ENCODE measurements at regions not wholly inside any gene's neighbourhood (a gene's known extent, or its start where the extent isn't known, plus 50 kb on each side); places are given as distances from the start of the nearest gene placed in this dataset.

- WGBS (ENCODE audit: insufficient coverage) = 97% methylated on average over 8 of the region's 9 CpGs
- Histone ChIP-seq H3K27ac (ENCODE audit: insufficient read depth in 1 of 2, low read depth in 1 of 2, low read length in 2 of 2, poor library complexity in 1 of 2, severe bottlenecking in 2 of 2) (no peak overlapping the region), H3K9me3 (ENCODE audit: control extremely low read depth in 1 of 5, control insufficient read depth in 4 of 5, insufficient read depth in 2 of 5, low read depth in 1 of 5, low read length in 4 of 5) (no peaks in the 10 kb centered on the region), H3K4me1 (ENCODE audit: control extremely low read depth in 1 of 4, control insufficient read depth in 4 of 4, insufficient read depth in 4 of 4, low read length in 3 of 4) (peaks cover 0 to 13% (median 2%) of the 10 kb centered on the region in 4 experiments), H3K36me3 (ENCODE audit: control insufficient read depth in 4 of 4, insufficient read depth in 4 of 4, low read length in 3 of 4) (no peaks in the 10 kb centered on the region), H3K27me3 (replicated peaks in 2 of 5; ENCODE audit: control insufficient read depth in 4 of 5, insufficient read depth in 5 of 5, low read length in 4 of 5) (no peaks in the 10 kb centered on the region), H3K4me3 (ENCODE audit: control insufficient read depth in 1 of 7, extremely low read depth in 1 of 7, insufficient read depth in 4 of 7, low read depth in 2 of 7, low read length in 6 of 7) (no peak overlapping the region)
- ChIA-PET POLR2A (no interaction called here), CTCF (interaction anchor here (1.2 to 1.3 kb wide), 2 partner anchors 8 to 93 kb away, joined by 4 to 7 read pairs; no protein-coding TSS in a partner anchor)
- DNase-seq = no peak
Measured at GRCh38 chr2:129757366-129757914, 222.0 kb upstream of the RAB6C start.

- POLR2A ChIA-PET = no interaction called here
- Histone ChIP-seq H3K36me3 (ENCODE audit: control insufficient read depth in 4 of 4, insufficient read depth in 4 of 4, low read length in 3 of 4) (no peaks in the 10 kb centered on the region), H3K27ac (ENCODE audit: insufficient read depth in 1 of 2, low read depth in 1 of 2, low read length in 2 of 2, poor library complexity in 1 of 2, severe bottlenecking in 2 of 2) (no peak overlapping the region), H3K27me3 (replicated peaks in 2 of 5; ENCODE audit: control insufficient read depth in 4 of 5, insufficient read depth in 5 of 5, low read length in 4 of 5) (no peaks in the 10 kb centered on the region), H3K9me3 (ENCODE audit: control extremely low read depth in 1 of 5, control insufficient read depth in 4 of 5, insufficient read depth in 2 of 5, low read depth in 1 of 5, low read length in 4 of 5) (no peaks in the 10 kb centered on the region), H3K4me1 (ENCODE audit: control extremely low read depth in 1 of 4, control insufficient read depth in 4 of 4, insufficient read depth in 4 of 4, low read length in 3 of 4) (peaks cover 0 to 15% (median 3%) of the 10 kb centered on the region in 4 experiments), H3K4me3 (ENCODE audit: control insufficient read depth in 1 of 7, extremely low read depth in 1 of 7, insufficient read depth in 4 of 7, low read depth in 2 of 7, low read length in 6 of 7) (peak overlapping the region in 5 of 7 experiments; percentile 16 to 83 (median 58))
- CTCF ChIA-PET = interaction anchor here (1.2 to 1.3 kb wide), 2 partner anchors 9 to 92 kb away, joined by 4 to 7 read pairs; no protein-coding TSS in a partner anchor
- WGBS (ENCODE audit: insufficient coverage) = 48% methylated on average over 13 of the region's 15 CpGs
- DNase-seq = peak in 2 of 3 donors; percentile 34 to 43
Measured at GRCh38 chr2:129757915-129758783, 221.3 kb upstream of the RAB6C start.

- no peak overlapping the region for H3K27ac ChIP-seq (ENCODE audit: insufficient read depth in 1 of 2, low read depth in 1 of 2, low read length in 2 of 2, poor library complexity in 1 of 2, severe bottlenecking in 2 of 2)
- DNase-seq = peak; percentile 52 to 85 (median 77)
- POLR2A ChIA-PET = no interaction called here
- no peaks in the 10 kb centered on the region for H3K27me3 ChIP-seq (replicated peaks in 2 of 5; ENCODE audit: control insufficient read depth in 4 of 5, insufficient read depth in 5 of 5, low read length in 4 of 5)
- no peaks in the 10 kb centered on the region for H3K9me3 ChIP-seq (ENCODE audit: control extremely low read depth in 1 of 5, control insufficient read depth in 4 of 5, insufficient read depth in 2 of 5, low read depth in 1 of 5, low read length in 4 of 5)
- CTCF ChIA-PET = interaction anchor here (1.2 to 1.3 kb wide), 2 partner anchors 10 to 92 kb away, joined by 4 to 7 read pairs; no protein-coding TSS in a partner anchor
- H3K4me3 ChIP-seq (ENCODE audit: control insufficient read depth in 1 of 7, extremely low read depth in 1 of 7, insufficient read depth in 4 of 7, low read depth in 2 of 7, low read length in 6 of 7) = peak overlapping the region in 4 of 7 experiments; percentile 54 to 83 (median 60)
- peaks cover 0 to 22% (median 6%) of the 10 kb centered on the region in 4 experiments for H3K4me1 ChIP-seq (ENCODE audit: control extremely low read depth in 1 of 4, control insufficient read depth in 4 of 4, insufficient read depth in 4 of 4, low read length in 3 of 4)
- H3K36me3 ChIP-seq (ENCODE audit: control insufficient read depth in 4 of 4, insufficient read depth in 4 of 4, low read length in 3 of 4) = no peaks in the 10 kb centered on the region
- WGBS (ENCODE audit: insufficient coverage) = 14% methylated on average over 10 of the region's 14 CpGs
Measured at GRCh38 chr2:129758784-129759471, 220.5 kb upstream of the RAB6C start.

GRCh38 chr2:129759472-129760010 lies 219.9 kb upstream of the RAB6C start:
- no peak for DNase-seq
- H3K27me3 ChIP-seq (replicated peaks in 2 of 5; ENCODE audit: control insufficient read depth in 4 of 5, insufficient read depth in 5 of 5, low read length in 4 of 5) = no peaks in the 10 kb centered on the region
- no peak overlapping the region for H3K27ac ChIP-seq (ENCODE audit: insufficient read depth in 1 of 2, low read depth in 1 of 2, low read length in 2 of 2, poor library complexity in 1 of 2, severe bottlenecking in 2 of 2)
- no peaks in the 10 kb centered on the region for H3K36me3 ChIP-seq (ENCODE audit: control insufficient read depth in 4 of 4, insufficient read depth in 4 of 4, low read length in 3 of 4)
- no peaks in the 10 kb centered on the region for H3K9me3 ChIP-seq (ENCODE audit: control extremely low read depth in 1 of 5, control insufficient read depth in 4 of 5, insufficient read depth in 2 of 5, low read depth in 1 of 5, low read length in 4 of 5)
- peak overlapping the region in 1 of 7 experiments; percentile 83 for H3K4me3 ChIP-seq (ENCODE audit: control insufficient read depth in 1 of 7, extremely low read depth in 1 of 7, insufficient read depth in 4 of 7, low read depth in 2 of 7, low read length in 6 of 7)
- CTCF ChIA-PET = no interaction called here
- POLR2A ChIA-PET = no interaction called here
- H3K4me1 ChIP-seq (ENCODE audit: control extremely low read depth in 1 of 4, control insufficient read depth in 4 of 4, insufficient read depth in 4 of 4, low read length in 3 of 4) = peaks cover 0 to 29% (median 9%) of the 10 kb centered on the region in 4 experiments
- WGBS (ENCODE audit: insufficient coverage) = 100% methylated on average over 1 of the region's 2 CpGs

- Histone ChIP-seq H3K36me3 (ENCODE audit: control insufficient read depth in 4 of 4, insufficient read depth in 4 of 4, low read length in 3 of 4) (no peaks in the 10 kb centered on the region), H3K9me3 (ENCODE audit: control extremely low read depth in 1 of 5, control insufficient read depth in 4 of 5, insufficient read depth in 2 of 5, low read depth in 1 of 5, low read length in 4 of 5) (no peaks in the 10 kb centered on the region), H3K4me1 (ENCODE audit: control extremely low read depth in 1 of 4, control insufficient read depth in 4 of 4, insufficient read depth in 4 of 4, low read length in 3 of 4) (peaks cover 0 to 31% (median 9%) of the 10 kb centered on the region in 4 experiments), H3K27me3 (replicated peaks in 2 of 5; ENCODE audit: control insufficient read depth in 4 of 5, insufficient read depth in 5 of 5, low read length in 4 of 5) (no peaks in the 10 kb centered on the region), H3K27ac (ENCODE audit: insufficient read depth in 1 of 2, low read depth in 1 of 2, low read length in 2 of 2, poor library complexity in 1 of 2, severe bottlenecking in 2 of 2) (no peak overlapping the region), H3K4me3 (ENCODE audit: control insufficient read depth in 1 of 7, extremely low read depth in 1 of 7, insufficient read depth in 4 of 7, low read depth in 2 of 7, low read length in 6 of 7) (no peak overlapping the region)
- ChIA-PET CTCF (interaction anchor here (1.0 kb wide), 1 partner anchor 12 kb away, joined by 3 read pairs; no protein-coding TSS in a partner anchor), POLR2A (no interaction called here)
- WGBS (ENCODE audit: insufficient coverage) = 100% methylated on average over 7 of the region's 7 CpGs
- DNase-seq = no peak
Measured at GRCh38 chr2:129760669-129761068, 218.8 kb upstream of the RAB6C start.

- no peak for DNase-seq
- CTCF ChIA-PET = no interaction called here
- H3K4me3 ChIP-seq (ENCODE audit: control insufficient read depth in 1 of 7, extremely low read depth in 1 of 7, insufficient read depth in 4 of 7, low read depth in 2 of 7, low read length in 6 of 7) = no peak overlapping the region
- POLR2A ChIA-PET = no interaction called here
- H3K27me3 ChIP-seq (replicated peaks in 2 of 5; ENCODE audit: control insufficient read depth in 4 of 5, insufficient read depth in 5 of 5, low read length in 4 of 5) = no peaks in the 10 kb centered on the region
- peaks cover 0 to 33% (median 10%) of the 10 kb centered on the region in 4 experiments for H3K4me1 ChIP-seq (ENCODE audit: control extremely low read depth in 1 of 4, control insufficient read depth in 4 of 4, insufficient read depth in 4 of 4, low read length in 3 of 4)
- no peak overlapping the region for H3K27ac ChIP-seq (ENCODE audit: insufficient read depth in 1 of 2, low read depth in 1 of 2, low read length in 2 of 2, poor library complexity in 1 of 2, severe bottlenecking in 2 of 2)
- H3K36me3 ChIP-seq (ENCODE audit: control insufficient read depth in 4 of 4, insufficient read depth in 4 of 4, low read length in 3 of 4) = no peaks in the 10 kb centered on the region
- 96% methylated on average over 10 of the region's 10 CpGs for WGBS (ENCODE audit: insufficient coverage)
- H3K9me3 ChIP-seq (ENCODE audit: control extremely low read depth in 1 of 5, control insufficient read depth in 4 of 5, insufficient read depth in 2 of 5, low read depth in 1 of 5, low read length in 4 of 5) = no peaks in the 10 kb centered on the region
Measured at GRCh38 chr2:129761569-129762021, 217.9 kb upstream of the RAB6C start.
